HG02973 (cell line): ENCODE measurements at regions not wholly inside any gene's neighbourhood (a gene's known extent, or its start where the extent isn't known, plus 50 kb on each side); places are given as distances from the start of the nearest gene placed in this dataset.
"Not testable (repeated sequence)": the region's sequence is repeated elsewhere in the genome, so short reads cannot be mapped to it uniquely, and the experiment has no call there.

ENCODE experiments used
- ATAC-seq: cut with Tn5 transposase; IDR thresholded peaks from one replicate; pipeline ENCODE4 v1.9.1; 2021; ENCODE audit warnings: moderate library complexity; ENCODE audit not compliant: unreplicated experiment

GRCh38 chr7:149635561-149636329, 137.6 kb downstream of the ZNF467 start:
- ATAC-seq = no peak

GRCh38 chr7:149633976-149634945, 136.7 kb upstream of the ZNF746 start:
- ATAC-seq = no peak

- ATAC-seq = not testable (repeated sequence)
Measured at GRCh38 chr7:149628361-149629149, 130.9 kb upstream of the ZNF746 start.

GRCh38 chr7:149627911-149628310, 130.3 kb upstream of the ZNF746 start:
- ATAC-seq = no peak

- ATAC-seq = no peak
Measured at GRCh38 chr7:149626972-149627371, 129.4 kb upstream of the ZNF746 start.

- no peak for ATAC-seq
Measured at GRCh38 chr7:149625947-149626392, 128.4 kb upstream of the ZNF746 start.

GRCh38 chr7:149625340-149625946, 127.8 kb upstream of the ZNF746 start:
- peak; percentile 26 for ATAC-seq

- ATAC-seq = peak; percentile 89
Measured at GRCh38 chr7:149624419-149625339, 127.1 kb upstream of the ZNF746 start.

GRCh38 chr7:149624006-149624405, 126.4 kb upstream of the ZNF746 start:
- peak; percentile 13 for ATAC-seq

- ATAC-seq = not testable (repeated sequence)
Measured at GRCh38 chr7:149623262-149623997, 125.8 kb upstream of the ZNF746 start.

- ATAC-seq = no peak
Measured at GRCh38 chr7:149622444-149623210, 125.0 kb upstream of the ZNF746 start.

GRCh38 chr7:149621776-149622175, 124.2 kb upstream of the ZNF746 start:
- no peak for ATAC-seq

- no peak for ATAC-seq
Measured at GRCh38 chr7:149620961-149621360, 123.4 kb upstream of the ZNF746 start.

GRCh38 chr7:149616898-149617297, 119.3 kb upstream of the ZNF746 start:
- no peak for ATAC-seq

GRCh38 chr7:149615690-149616270, 118.2 kb upstream of the ZNF746 start:
- no peak for ATAC-seq

GRCh38 chr7:149610441-149611011, 112.9 kb upstream of the ZNF746 start:
- no peak for ATAC-seq

- no peak for ATAC-seq
Measured at GRCh38 chr7:149608168-149608567, 110.6 kb upstream of the ZNF746 start.
